GM19035 (cell line): ENCODE measurements at regions not wholly inside any gene's neighbourhood (a gene's known extent, or its start where the extent isn't known, plus 50 kb on each side); places are given as distances from the start of the nearest gene placed in this dataset.
"Not testable (repeated sequence)": the region's sequence is repeated elsewhere in the genome, so short reads cannot be mapped to it uniquely, and the experiment has no call there.

Source experiments
- ATAC-seq: cut with Tn5 transposase; IDR thresholded peaks from one replicate; pipeline ENCODE4 v1.9.1; 2021; ENCODE audit not compliant: unreplicated experiment

- no peak for ATAC-seq
Measured at GRCh38 chr1:198932351-198932991, 293.6 kb downstream of the PTPRC start.

- ATAC-seq, result no peak
Measured at GRCh38 chr1:198933515-198934222, 294.8 kb downstream of the PTPRC start.

- no peak for ATAC-seq
Measured at GRCh38 chr1:198934426-198934825, 295.6 kb downstream of the PTPRC start.

GRCh38 chr1:198934901-198935305, 296.1 kb downstream of the PTPRC start:
- ATAC-seq, result no peak

- ATAC-seq, result peak; percentile 33
Measured at GRCh38 chr1:198935306-198935921, 296.6 kb downstream of the PTPRC start.

GRCh38 chr1:198936371-198937083, 297.7 kb downstream of the PTPRC start:
- no peak for ATAC-seq

- ATAC-seq, result peak; percentile 98
Measured at GRCh38 chr1:198937231-198938031, 298.6 kb downstream of the PTPRC start.

GRCh38 chr1:198939286-198939685, 300.4 kb downstream of the PTPRC start:
- ATAC-seq, result no peak

GRCh38 chr1:198939956-198940355, 301.1 kb downstream of the PTPRC start:
- ATAC-seq, result no peak

- ATAC-seq, result no peak
Measured at GRCh38 chr1:198942466-198942865, 303.6 kb downstream of the PTPRC start.

- no peak for ATAC-seq
Measured at GRCh38 chr1:198943484-198944187, 304.8 kb downstream of the PTPRC start.

- ATAC-seq, result no peak
Measured at GRCh38 chr1:198947456-198947855, 308.6 kb downstream of the PTPRC start.

- ATAC-seq, result no peak
Measured at GRCh38 chr1:198948895-198949659, 310.2 kb downstream of the PTPRC start.

GRCh38 chr1:198950036-198950435, 311.2 kb downstream of the PTPRC start:
- ATAC-seq, result no peak

- no peak for ATAC-seq
Measured at GRCh38 chr1:198955085-198955484, 316.2 kb downstream of the PTPRC start.

- no peak for ATAC-seq
Measured at GRCh38 chr1:198957044-198957443, 318.2 kb downstream of the PTPRC start.

- no peak for ATAC-seq
Measured at GRCh38 chr1:198959032-198959431, 320.2 kb downstream of the PTPRC start.

GRCh38 chr1:198959676-198960075, 320.8 kb downstream of the PTPRC start:
- no peak for ATAC-seq

GRCh38 chr1:198963796-198964195, 325.0 kb downstream of the PTPRC start:
- not testable (repeated sequence) for ATAC-seq
